MM.1S (cell line): ENCODE measurements at regions not wholly inside any gene's neighbourhood (a gene's known extent, or its start where the extent isn't known, plus 50 kb on each side); places are given as distances from the start of the nearest gene placed in this dataset.

Source experiments
- DNase-seq: peaks from one replicate; pipeline ENCODE4 v3.0.0-alpha.2; 2015
- H2AFZ ChIP-seq: fragments of 300-600 bp; sonication (generic); 2 replicates; pipeline ENCODE4 v1.6.0; 2016; ENCODE audit warnings: antibody characterized with exemption, low read length
- H3F3A ChIP-seq: fragments of 300-600 bp; sonication (generic); 2 replicates; pipeline ENCODE4 v1.6.1; 2016; ENCODE audit warnings: mild to moderate bottlenecking, antibody characterized with exemption, low read length, moderate library complexity, mixed read lengths; ENCODE audit not compliant: insufficient read depth
- H3K27ac ChIP-seq: fragments of 300-600 bp; sonication (generic); 2 replicates; pipeline ENCODE4 v1.5.1; 2016; ENCODE audit warnings: mild to moderate bottlenecking, low read length
- H3K27me3 ChIP-seq: fragments of 300-600 bp; sonication (generic); replicated peaks from 2 replicates; pipeline ENCODE4 v1.6.0; 2016; ENCODE audit warnings: low read length; ENCODE audit not compliant: insufficient read depth
- H3K36me3 ChIP-seq: fragments of 300-600 bp; sonication (generic); replicated peaks from 2 replicates; pipeline ENCODE4 v1.6.1; 2016; ENCODE audit warnings: mild to moderate bottlenecking, low read length, mixed read lengths; ENCODE audit not compliant: insufficient read depth
- H3K4me1 ChIP-seq: fragments of 300-600 bp; sonication (generic); 2 replicates; pipeline ENCODE4 v1.6.1; 2016; ENCODE audit warnings: low read length, mixed read lengths
- H3K4me2 ChIP-seq: fragments of 300-600 bp; sonication (generic); 2 replicates; pipeline ENCODE4 v1.6.0; 2016; ENCODE audit warnings: low read depth, low read length
- H3K4me3 ChIP-seq: fragments of 300-600 bp; sonication (generic); 2 replicates; pipeline ENCODE4 v1.5.1; 2016; ENCODE audit warnings: low read length, mixed read lengths
- H3K79me2 ChIP-seq: fragments of 300-600 bp; sonication (generic); 2 replicates; pipeline ENCODE4 v1.6.1; 2016; ENCODE audit warnings: mixed run types, low read length, mixed read lengths
- H3K9ac ChIP-seq: fragments of 300-600 bp; sonication (generic); 2 replicates; pipeline ENCODE4 v1.6.1; 2016; ENCODE audit warnings: low read length, mixed read lengths
- H3K9me2 ChIP-seq: fragments of 300-600 bp; sonication (generic); replicated peaks from 2 replicates; pipeline ENCODE4 v1.6.1; 2016; ENCODE audit warnings: mild to moderate bottlenecking, low read length, mixed read lengths; ENCODE audit not compliant: insufficient read depth
- H3K9me3 ChIP-seq: fragments of 300-600 bp; sonication (generic); replicated peaks from 2 replicates; pipeline ENCODE4 v1.6.1; 2016; ENCODE audit warnings: mild to moderate bottlenecking, low read length, mixed read lengths; ENCODE audit not compliant: insufficient read depth
- H4K20me1 ChIP-seq: fragments of 300-600 bp; sonication (generic); 2 replicates; pipeline ENCODE4 v1.6.1; 2016; ENCODE audit warnings: mild to moderate bottlenecking, low read length, moderate library complexity, mixed read lengths; ENCODE audit not compliant: insufficient read depth
- CTCF ChIP-seq: fragments of 300-600 bp; sonication (generic); IDR thresholded peaks from 2 replicates; pipeline ENCODE4 v1.5.1; 2016; ENCODE audit warnings: antibody characterized with exemption, low read length, mixed read lengths
- EZH2 ChIP-seq: fragments of 300-600 bp; sonication (generic); optimal IDR thresholded peaks from 2 replicates; pipeline ENCODE3; 2017; ENCODE audit warnings: low read depth, mild to moderate bottlenecking, antibody characterized with exemption, low read length, mixed read lengths
- EZH2phosphoT487 ChIP-seq: fragments of 300-600 bp; sonication (generic); IDR thresholded peaks from 2 replicates; pipeline ENCODE4 v1.6.1; 2018; ENCODE audit warnings: antibody characterized with exemption, low read length

DNA sequence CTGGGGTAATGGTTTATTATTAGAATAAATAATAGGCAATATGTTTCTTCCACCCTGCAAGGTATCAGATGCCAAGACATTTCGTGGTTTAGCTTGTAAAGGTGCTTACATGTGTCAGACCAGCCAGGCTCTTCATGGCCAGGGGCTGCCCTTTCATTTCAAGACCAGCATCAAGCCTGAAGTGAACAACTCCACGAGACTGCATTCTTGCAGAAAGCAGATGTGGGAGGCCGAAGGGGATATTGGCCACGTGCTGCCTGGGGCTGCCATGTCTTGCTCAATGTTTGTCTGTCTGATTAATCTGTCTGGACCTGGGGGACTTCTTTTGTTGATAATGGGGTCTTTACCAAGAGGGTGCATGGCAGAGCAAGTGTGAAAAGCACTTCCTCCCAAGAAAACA is 294.2 kb upstream of the RBFOX1 start:
- H3K9me3 ChIP-seq = no peaks in the 10 kb centered on the region
- no peaks in the 10 kb centered on the region for H3K27me3 ChIP-seq
- H4K20me1 ChIP-seq = no peaks in the 10 kb centered on the region
- TF ChIP-seq CTCF (no peak), EZH2phosphoT487 (no peak), EZH2 (no peak)
- no peak overlapping the region for H3K4me2 ChIP-seq
- no peaks in the 10 kb centered on the region for H3F3A ChIP-seq
- no peak overlapping the region for H2AFZ ChIP-seq
- no peaks in the 10 kb centered on the region for H3K9me2 ChIP-seq
- no peak overlapping the region for H3K27ac ChIP-seq
- DNase-seq = no peak
- no peaks in the 10 kb centered on the region for H3K4me1 ChIP-seq
- H3K79me2 ChIP-seq = no peaks in the 10 kb centered on the region
- H3K36me3 ChIP-seq = no peaks in the 10 kb centered on the region
- no peak overlapping the region for H3K4me3 ChIP-seq
- no peak overlapping the region for H3K9ac ChIP-seq

GRCh38 chr16:7037495-7037894 is 295.1 kb upstream of the RBFOX1 start:
- Histone ChIP-seq H3K4me2 (no peak overlapping the region), H3K27ac (no peak overlapping the region), H3K36me3 (no peaks in the 10 kb centered on the region), H4K20me1 (no peaks in the 10 kb centered on the region), H3K27me3 (no peaks in the 10 kb centered on the region), H3F3A (no peaks in the 10 kb centered on the region), H3K79me2 (no peaks in the 10 kb centered on the region), H3K9me3 (no peaks in the 10 kb centered on the region), H3K4me1 (no peaks in the 10 kb centered on the region), H2AFZ (no peak overlapping the region), H3K4me3 (no peak overlapping the region), H3K9me2 (no peaks in the 10 kb centered on the region), H3K9ac (no peak overlapping the region)
- no peak for TF ChIP-seq EZH2
- TF ChIP-seq EZH2phosphoT487 = no peak
- no peak for TF ChIP-seq CTCF
- DNase-seq = no peak

DNA sequence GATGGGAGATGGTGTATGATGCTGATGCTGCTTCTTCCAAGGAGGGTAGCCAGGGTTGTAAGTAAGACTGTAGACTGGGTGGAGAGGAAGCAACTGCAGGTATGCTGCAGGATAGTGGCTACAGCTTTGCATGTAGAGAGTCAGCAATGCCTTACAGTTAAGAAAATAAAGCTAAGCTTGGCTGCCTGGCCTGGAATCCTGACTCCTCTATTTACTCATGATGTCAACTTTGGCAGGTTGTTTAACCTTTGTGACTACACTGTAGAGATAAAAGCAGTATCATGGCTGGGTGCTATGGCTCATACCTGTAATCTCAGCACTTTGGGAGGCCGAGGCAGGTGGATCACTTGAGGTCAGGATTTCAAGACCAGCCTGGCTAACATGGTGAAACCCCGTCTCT is 301.6 kb upstream of the RBFOX1 start:
- H3F3A ChIP-seq = no peaks in the 10 kb centered on the region
- no peak overlapping the region for H2AFZ ChIP-seq
- H3K36me3 ChIP-seq = no peaks in the 10 kb centered on the region
- no peak overlapping the region for H3K9ac ChIP-seq
- H3K9me2 ChIP-seq = no peaks in the 10 kb centered on the region
- H3K4me1 ChIP-seq = no peaks in the 10 kb centered on the region
- no peak overlapping the region for H3K4me2 ChIP-seq
- no peaks in the 10 kb centered on the region for H3K27me3 ChIP-seq
- H3K27ac ChIP-seq = no peak overlapping the region
- H3K79me2 ChIP-seq = no peaks in the 10 kb centered on the region
- TF ChIP-seq CTCF = no peak
- no peak for TF ChIP-seq EZH2
- no peak for TF ChIP-seq EZH2phosphoT487
- no peaks in the 10 kb centered on the region for H4K20me1 ChIP-seq
- no peaks in the 10 kb centered on the region for H3K9me3 ChIP-seq
- no peak overlapping the region for H3K4me3 ChIP-seq
- no peak for DNase-seq

GRCh38 chr16:7027401-7027800 is 305.2 kb upstream of the RBFOX1 start:
- Histone ChIP-seq H3K4me2 (no peak overlapping the region), H3K4me3 (no peak overlapping the region), H3K9me3 (no peaks in the 10 kb centered on the region), H3K9me2 (no peaks in the 10 kb centered on the region), H3K4me1 (no peaks in the 10 kb centered on the region), H3K9ac (no peak overlapping the region), H3K27me3 (no peaks in the 10 kb centered on the region), H3K36me3 (no peaks in the 10 kb centered on the region), H2AFZ (no peak overlapping the region), H3K27ac (no peak overlapping the region), H3F3A (no peaks in the 10 kb centered on the region), H4K20me1 (no peaks in the 10 kb centered on the region), H3K79me2 (no peaks in the 10 kb centered on the region)
- no peak for DNase-seq
- TF ChIP-seq CTCF (no peak), EZH2phosphoT487 (no peak), EZH2 (no peak)
